Stimulated activated CD4-positive, alpha-beta T cell treated with anti-CD3 and anti-CD28 coated beads, TNF-alpha, amount 100 ng/mL, for 24 hours (primary cell): ENCODE measurements at regions not wholly inside any gene's neighbourhood (a gene's known extent, or its start where the extent isn't known, plus 50 kb on each side); places are given as distances from the start of the nearest gene placed in this dataset.
"Not testable (repeated sequence)": the region's sequence is repeated elsewhere in the genome, so short reads cannot be mapped to it uniquely, and the experiment has no call there.

Experiments
- DNase-seq, 3 experiments: peaks; one replicate each; pipeline ENCODE4 v3.0.0-alpha.2; 2020; ENCODE audit warnings: low read depth in 3 of 3

- DNase-seq, result no peak
Observed at GRCh38 chr12:111249018-111249370, 119.9 kb downstream of the PHETA1 start.

- DNase-seq, result no peak
Observed at GRCh38 chr12:111248236-111249017, 120.5 kb downstream of the PHETA1 start.

DNA sequence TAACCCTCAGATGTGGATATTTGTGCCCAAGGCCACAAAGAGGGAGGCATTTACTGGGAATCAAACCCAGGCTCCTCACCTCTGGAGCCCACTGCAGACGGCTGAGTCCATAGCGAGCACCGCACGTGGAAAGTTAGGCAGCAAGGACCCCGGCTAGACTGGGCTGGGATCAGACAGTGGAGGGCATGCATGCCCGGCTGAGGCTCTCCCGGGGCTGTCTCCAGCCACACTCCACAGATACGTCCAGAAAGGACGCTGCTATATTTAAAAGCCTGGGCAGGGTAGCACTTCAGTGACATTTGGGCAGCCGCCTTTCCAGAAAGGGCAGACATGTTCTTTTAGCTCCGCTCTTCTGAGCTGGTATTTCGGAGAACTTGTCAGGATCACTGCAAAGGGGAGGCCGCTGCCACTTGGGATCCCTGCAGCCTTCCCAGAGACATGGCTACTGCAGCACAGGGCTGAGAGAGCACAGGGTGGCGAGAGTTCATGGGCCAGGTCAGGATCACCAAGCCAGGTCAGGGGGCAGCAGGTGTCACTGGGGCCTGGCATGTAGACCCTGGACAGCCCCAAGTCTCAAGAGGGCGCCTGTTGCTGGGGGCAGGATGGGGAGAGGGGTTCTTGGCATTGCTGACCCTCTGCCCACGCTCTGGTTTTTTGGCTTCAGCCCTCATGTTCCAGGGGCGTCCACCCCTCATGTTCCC, 121.7 kb downstream of the PHETA1 start:
- DNase-seq, result no peak

DNA sequence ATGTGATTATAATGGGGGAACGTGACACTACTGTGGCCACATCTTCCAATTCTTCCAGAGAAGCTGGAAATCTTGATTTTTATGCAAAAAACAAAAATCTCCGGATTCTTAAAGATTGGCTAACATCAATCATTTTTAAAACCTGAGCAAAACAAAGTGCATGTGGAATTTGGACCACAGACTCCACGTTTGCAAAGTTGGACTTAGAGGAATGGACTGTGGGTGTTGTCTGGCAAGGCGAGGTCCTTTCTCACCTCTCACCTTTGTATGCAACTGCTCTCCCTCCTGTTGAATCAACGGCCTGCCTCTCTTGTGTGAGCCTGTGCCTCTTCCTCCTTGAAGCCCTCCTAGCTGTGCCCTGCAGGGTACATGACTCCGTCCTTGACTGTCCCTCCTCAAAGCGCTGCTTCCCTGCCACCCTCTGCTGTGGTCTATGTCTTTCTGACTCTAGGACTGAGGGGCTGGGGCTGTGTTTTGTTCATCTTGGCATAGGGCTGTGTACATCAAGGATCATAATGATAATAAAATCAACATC, 122.4 kb downstream of the PHETA1 start:
- no peak for DNase-seq

DNA sequence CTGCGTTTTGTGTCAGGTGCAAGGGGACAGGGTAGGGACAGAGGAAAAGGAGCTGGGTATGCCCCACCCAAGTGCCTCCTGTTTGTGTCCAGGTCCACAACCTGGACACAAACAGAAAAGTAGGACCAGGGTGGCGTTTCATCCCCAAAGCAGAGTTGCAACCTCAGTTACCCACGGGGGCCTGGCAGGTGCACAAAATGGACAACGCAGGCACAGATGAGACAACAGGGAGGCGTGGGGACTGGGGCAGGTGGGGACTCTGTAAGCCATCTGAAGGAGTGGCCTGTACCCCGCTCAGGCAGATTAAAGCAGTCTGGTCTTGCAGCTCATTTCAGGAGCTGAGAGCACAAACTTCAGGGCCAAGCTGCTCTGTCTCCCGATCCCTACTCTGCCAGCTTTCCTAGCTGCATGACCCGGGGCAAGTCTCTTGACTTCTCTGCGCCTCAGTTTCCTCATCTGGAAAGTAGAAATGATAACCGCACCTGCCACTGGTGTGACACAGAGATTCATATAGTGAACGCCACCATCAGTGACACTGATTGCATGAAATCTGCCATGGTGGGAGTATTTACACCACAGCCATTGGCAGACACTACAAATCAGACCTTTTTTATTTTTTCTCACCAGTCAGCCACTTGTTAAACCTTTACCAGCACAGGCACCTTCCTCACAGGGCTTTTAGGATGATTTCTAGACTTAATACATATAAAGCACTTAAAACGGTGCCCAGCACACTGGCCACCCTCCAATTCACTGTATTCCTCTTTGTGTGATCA, 123.0 kb downstream of the PHETA1 start:
- DNase-seq, result no peak

- no peak for DNase-seq
Observed at GRCh38 chr12:111244673-111245072, 124.2 kb downstream of the PHETA1 start.

GRCh38 chr12:111242817-111243216, 126.1 kb downstream of the PHETA1 start:
- DNase-seq, result not testable (repeated sequence)

- no peak for DNase-seq
Observed at GRCh38 chr12:111242184-111242583, 126.7 kb downstream of the PHETA1 start.

- no peak for DNase-seq
Observed at GRCh38 chr12:111240374-111240773, 128.5 kb downstream of the PHETA1 start.

GRCh38 chr12:111239235-111239634, 129.7 kb downstream of the PHETA1 start:
- no peak for DNase-seq

GRCh38 chr12:111238075-111238734, 130.7 kb downstream of the PHETA1 start:
- DNase-seq, result no peak

DNA sequence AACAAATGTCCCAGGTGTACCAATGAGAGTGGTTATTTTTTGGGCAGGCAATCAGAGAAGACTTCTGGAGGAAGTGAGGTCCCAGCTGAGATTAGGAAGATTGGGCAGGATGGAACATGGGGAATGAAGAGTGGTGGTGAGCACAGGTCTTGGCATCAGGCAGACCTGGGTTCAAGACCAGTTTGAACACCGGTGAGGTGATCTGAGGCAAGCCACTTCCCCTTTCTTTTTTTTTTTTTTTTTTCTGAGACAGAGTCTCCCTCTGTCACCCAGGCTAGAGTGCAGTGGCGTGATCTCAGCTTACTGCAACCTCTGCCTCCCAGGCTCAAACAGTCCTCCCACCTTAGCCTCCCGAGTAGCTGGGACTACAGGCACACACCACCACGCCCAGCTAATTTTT, 134.4 kb downstream of the PHETA1 start:
- DNase-seq, result not testable (repeated sequence)

- DNase-seq, result no peak
Observed at GRCh38 chr12:111233786-111234185, 135.1 kb downstream of the PHETA1 start.

DNA sequence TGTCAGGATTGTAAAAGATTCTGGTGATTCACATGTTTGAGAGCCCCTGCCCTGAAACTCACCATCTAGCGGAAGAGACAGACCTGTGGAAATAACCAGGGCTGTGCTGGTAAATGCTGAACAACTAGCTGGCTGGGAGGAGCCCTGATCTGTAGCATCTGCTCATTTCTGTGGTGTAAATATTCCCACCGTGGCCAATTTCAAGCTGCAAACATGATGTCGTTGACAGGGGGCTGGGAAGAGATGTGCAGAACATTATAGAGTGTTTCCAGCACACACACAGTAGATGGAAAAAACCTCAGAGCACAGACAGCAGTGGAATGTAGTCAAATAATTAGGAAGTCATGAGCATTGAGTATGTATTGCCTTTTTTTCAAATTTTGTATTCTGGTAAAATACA, 138.2 kb downstream of the PHETA1 start:
- DNase-seq, result no peak

DNA sequence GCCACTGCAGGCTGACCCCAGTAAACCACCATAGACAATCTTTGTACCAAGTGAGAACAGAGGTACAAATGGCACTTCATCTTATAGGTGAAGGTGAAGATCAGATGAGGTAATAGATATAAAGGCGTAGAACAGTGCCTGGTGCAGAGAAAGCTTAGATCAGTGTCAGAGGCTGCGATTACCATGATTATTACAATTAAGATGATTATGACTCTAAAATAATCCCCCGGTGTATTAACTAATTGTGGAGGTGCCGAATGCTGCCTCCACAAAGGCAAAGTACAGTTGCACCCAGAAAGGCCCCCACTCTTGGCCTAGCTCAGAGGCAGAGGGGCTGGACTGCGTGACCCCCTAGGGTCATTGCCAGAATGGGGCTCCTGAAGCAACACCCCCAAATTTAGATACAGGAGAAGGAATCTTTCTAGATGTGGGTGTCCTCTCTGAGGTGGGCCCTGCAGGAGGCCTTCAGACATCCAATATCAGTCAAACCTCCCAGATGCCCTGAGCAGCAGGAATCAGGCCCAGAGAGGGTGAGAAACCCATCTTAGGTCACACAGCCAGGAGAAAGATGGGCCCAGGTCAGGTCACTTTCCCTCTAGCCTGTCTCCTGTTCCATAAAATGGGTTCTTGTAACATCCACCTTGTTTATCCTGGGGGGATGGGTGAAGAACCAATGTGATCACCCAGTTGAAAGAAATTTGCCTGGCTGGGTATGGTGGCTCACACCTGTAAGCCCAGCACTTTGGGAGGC, 139.8 kb downstream of the PHETA1 start:
- DNase-seq, result no peak

- no peak for DNase-seq
Observed at GRCh38 chr12:111227476-111228420, 141.1 kb downstream of the PHETA1 start.

GRCh38 chr12:111226680-111227079, 142.2 kb downstream of the PHETA1 start:
- no peak for DNase-seq

- no peak for DNase-seq
Observed at GRCh38 chr12:111225307-111225706, 143.6 kb downstream of the PHETA1 start.

DNA sequence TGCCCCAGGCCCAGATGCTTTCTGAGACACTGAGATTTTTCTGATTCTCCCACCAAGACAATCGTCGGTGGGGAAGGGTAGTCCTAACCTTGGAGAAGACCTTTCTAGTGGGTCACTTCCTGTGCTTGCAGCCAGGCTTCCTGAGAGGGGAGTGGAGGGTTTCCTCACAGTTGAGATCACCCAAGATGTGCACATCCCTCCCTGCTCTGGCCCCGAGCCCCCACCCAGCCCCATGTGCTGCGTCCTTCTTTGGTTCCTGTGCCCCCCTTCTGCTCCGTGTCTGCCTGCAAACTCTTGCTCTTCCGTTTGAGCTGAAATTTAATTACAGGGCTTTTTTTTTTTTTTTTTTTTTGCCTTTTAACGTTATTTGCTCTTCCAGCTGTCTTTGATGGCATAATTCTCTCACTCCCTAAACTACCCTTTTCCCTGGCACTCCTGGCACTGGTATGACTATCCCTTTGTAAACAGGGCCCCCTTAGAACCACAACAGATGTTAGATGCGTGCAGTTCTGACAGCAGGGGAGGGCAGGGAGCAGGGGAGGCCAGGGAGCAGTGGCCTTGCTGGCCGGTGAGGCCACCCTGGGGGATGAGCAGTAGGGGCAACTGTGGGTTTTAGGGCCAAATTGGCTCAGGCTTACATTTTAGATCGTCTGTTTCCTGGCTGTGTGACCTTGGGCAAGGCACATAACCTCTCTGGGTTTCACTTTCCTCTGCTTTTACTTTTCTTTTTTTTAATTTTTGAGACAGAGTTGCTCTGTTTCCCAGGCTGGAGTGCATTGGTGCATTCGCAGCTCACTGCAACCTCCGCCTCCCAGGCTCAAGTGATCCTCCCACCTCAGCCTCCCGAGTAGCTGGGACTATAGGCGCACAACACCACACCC, 144.5 kb downstream of the PHETA1 start:
- DNase-seq, result no peak
